Caco-2 (cell line): ENCODE measurements at regions not wholly inside any gene's neighbourhood (a gene's known extent, or its start where the extent isn't known, plus 50 kb on each side); places are given as distances from the start of the nearest gene placed in this dataset.

Experiments
- BruUV-seq: library from RNA; stranded (reverse); fragments of 400-500 nt; replicated peaks from 2 replicates; lab custom pipeline; 2021; lab: Mats Ljungman, UMichigan
- CTCF ChIA-PET: fragments of 300-600 bp; sonication (Branson Sonifier 250); formaldehyde crosslinking; loops from one replicate; lab custom pipeline; 2022; ENCODE audit warnings: antibody characterized with exemption; lab: Charles Lee
- POLR2A ChIA-PET: fragments of 300-600 bp; sonication (Branson Sonifier 250); formaldehyde crosslinking; loops from one replicate; lab custom pipeline; 2022; ENCODE audit warnings: antibody characterized with exemption; lab: Charles Lee
- DNase-seq, 2 experiments: peaks; one replicate each; pipeline versions ENCODE4 v3.0.0 to v3.0.0-alpha.2; 2020 to 2022
- H3K27me3 ChIP-seq: replicated peaks from 2 replicates; pipeline ENCODE4 v1.6.0; 2011; ENCODE audit warnings: low read length; ENCODE audit not compliant: control insufficient read depth, insufficient read depth
- H3K36me3 ChIP-seq: 2 replicates; pipeline ENCODE4 v1.5.1; 2011; ENCODE audit warnings: low read length; ENCODE audit not compliant: control insufficient read depth, insufficient read depth
- H3K4me1 ChIP-seq: fragments of 250-450 bp; sonication (Bioruptor Pico); 2 replicates; pipeline ENCODE4 v1.5.1; 2020; ENCODE audit warnings: mild to moderate bottlenecking
- H3K4me3 ChIP-seq: 2 replicates; pipeline ENCODE4 v1.5.1; 2011; ENCODE audit warnings: low read depth, mild to moderate bottlenecking, control low read depth, low read length
- H3K9me3 ChIP-seq: fragments of 250-450 bp; sonication (Bioruptor Pico); 2 replicates; pipeline ENCODE4 v1.5.1; 2020; ENCODE audit warnings: mild to moderate bottlenecking, moderate library complexity
- H3K27ac Mint-ChIP-seq: one replicate; pipeline ENCODE4 v1.8.0; 2022; ENCODE audit warnings: mixed read lengths; ENCODE audit not compliant: unreplicated experiment
- H3K27me3 Mint-ChIP-seq: one replicate; pipeline ENCODE4 v1.8.0; 2022; ENCODE audit warnings: mixed read lengths; ENCODE audit not compliant: insufficient read depth, unreplicated experiment
- H3K36me3 Mint-ChIP-seq: one replicate; pipeline ENCODE4 v1.8.0; 2022; ENCODE audit warnings: mild to moderate bottlenecking, mixed read lengths; ENCODE audit not compliant: insufficient read depth, unreplicated experiment
- H3K4me1 Mint-ChIP-seq: one replicate; pipeline ENCODE4 v1.8.0; 2022; ENCODE audit warnings: low read depth, mixed read lengths; ENCODE audit not compliant: unreplicated experiment
- H3K4me3 Mint-ChIP-seq: one replicate; pipeline ENCODE4 v1.8.0; 2022; ENCODE audit warnings: mild to moderate bottlenecking, moderate library complexity, mixed read lengths; ENCODE audit not compliant: unreplicated experiment
- H3K9me3 Mint-ChIP-seq: one replicate; pipeline ENCODE4 v1.8.0; 2022; ENCODE audit warnings: mixed read lengths; ENCODE audit not compliant: unreplicated experiment
- CTCF ChIP-seq, 2 experiments: fragments of 200-600 bp in 1 of 2; IDR thresholded peaks; 1 replicate in 1 of 2; 2 replicates in 1 of 2; pipeline versions ENCODE4 v1.5.1 to v1.8.0; 2011 to 2022; ENCODE audit warnings: antibody characterized with exemption in 1 of 2, control low read depth in 1 of 2, inconsistent platforms in 1 of 2, low read depth in 1 of 2, low read length in 1 of 2, mild to moderate bottlenecking in 1 of 2, moderate library complexity in 1 of 2; ENCODE audit not compliant: insufficient read depth in 1 of 2, severe bottlenecking in 1 of 2, unreplicated experiment in 1 of 2
- intact Hi-C: fragments of 100-400 bp; cut with micrococcal nuclease; formaldehyde crosslinking; loops from one replicate; pipeline ENCODE4 v1.10.0; 2022; ENCODE audit not compliant: unreplicated experiment

DNA sequence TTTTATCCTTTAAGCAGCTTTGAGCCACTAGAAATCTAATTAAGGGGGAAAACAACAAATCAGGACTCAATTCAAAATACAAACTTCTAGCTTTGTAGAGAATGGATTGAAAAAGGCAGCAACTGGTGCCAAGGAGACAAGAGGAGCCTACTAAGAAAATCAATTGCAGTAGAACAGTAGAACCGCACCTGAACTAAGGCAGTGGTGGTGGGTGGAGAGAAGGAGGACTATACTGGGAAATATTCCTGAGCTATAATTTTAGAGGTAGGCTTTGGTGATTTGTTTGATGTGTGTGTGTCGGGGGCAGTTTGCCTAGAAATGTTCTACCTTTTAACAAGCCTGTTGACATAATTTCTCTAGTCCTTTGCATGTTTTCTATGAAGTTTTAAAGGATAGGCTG lies 270.9 kb upstream of the SYT10 start:
- Mint-ChIP-seq H3K36me3 (no peaks in the 10 kb centered on the region), H3K9me3 (no peaks in the 10 kb centered on the region), H3K4me3 (no peak overlapping the region), H3K27me3 (no peaks in the 10 kb centered on the region), H3K4me1 (no peaks in the 10 kb centered on the region), H3K27ac (no peak overlapping the region)
- Histone ChIP-seq H3K36me3 (no peaks in the 10 kb centered on the region), H3K4me1 (no peaks in the 10 kb centered on the region), H3K27me3 (no peaks in the 10 kb centered on the region), H3K9me3 (no peaks in the 10 kb centered on the region), H3K4me3 (no peak overlapping the region)
- TF ChIP-seq CTCF (IDR thresholded peaks at IDR 0.05; ENCODE audit: insufficient read depth in 1 of 2, low read depth in 1 of 2, low read length in 1 of 2, severe bottlenecking in 1 of 2, unreplicated experiment in 1 of 2), result no peak
- DNase-seq, result no peak
- intact Hi-C loops, result no loop called here
- ChIA-PET CTCF (interaction anchor here (0.6 kb wide), 1 partner anchor 126 kb away, joined by 3 read pairs; no protein-coding TSS in a partner anchor), POLR2A (no interaction called here)
- BruUV-seq, result no TSS peak

GRCh38 chr12:33718631-33719030 lies 279.0 kb upstream of the SYT10 start:
- no peaks in the 10 kb centered on the region for H3K27me3 ChIP-seq
- intact Hi-C loops, result no loop called here
- H3K9me3 ChIP-seq, result no peaks in the 10 kb centered on the region
- ChIA-PET CTCF (no interaction called here), POLR2A (no interaction called here)
- no peaks in the 10 kb centered on the region for H3K9me3 Mint-ChIP-seq
- TF ChIP-seq CTCF (IDR thresholded peaks at IDR 0.05; ENCODE audit: insufficient read depth in 1 of 2, low read depth in 1 of 2, low read length in 1 of 2, severe bottlenecking in 1 of 2, unreplicated experiment in 1 of 2), result no peak
- H3K4me3 Mint-ChIP-seq, result no peak overlapping the region
- no peak overlapping the region for H3K27ac Mint-ChIP-seq
- no TSS peak for BruUV-seq
- DNase-seq, result no peak
- no peaks in the 10 kb centered on the region for H3K36me3 Mint-ChIP-seq
- peaks cover 3% of the 10 kb centered on the region for H3K27me3 Mint-ChIP-seq
- no peaks in the 10 kb centered on the region for H3K4me1 ChIP-seq
- no peaks in the 10 kb centered on the region for H3K4me1 Mint-ChIP-seq
- no peaks in the 10 kb centered on the region for H3K36me3 ChIP-seq
- H3K4me3 ChIP-seq, result no peak overlapping the region

GRCh38 chr12:33721561-33721960 lies 281.9 kb upstream of the SYT10 start:
- H3K9me3 Mint-ChIP-seq, result no peaks in the 10 kb centered on the region
- H3K27ac Mint-ChIP-seq, result no peak overlapping the region
- H3K36me3 ChIP-seq, result no peaks in the 10 kb centered on the region
- ChIA-PET CTCF (no interaction called here), POLR2A (no interaction called here)
- no peaks in the 10 kb centered on the region for H3K4me1 Mint-ChIP-seq
- H3K4me3 Mint-ChIP-seq, result no peak overlapping the region
- no peak for TF ChIP-seq CTCF (IDR thresholded peaks at IDR 0.05; ENCODE audit: insufficient read depth in 1 of 2, low read depth in 1 of 2, low read length in 1 of 2, severe bottlenecking in 1 of 2, unreplicated experiment in 1 of 2)
- no TSS peak for BruUV-seq
- intact Hi-C loops, result no loop called here
- H3K4me1 ChIP-seq, result no peaks in the 10 kb centered on the region
- no peak overlapping the region for H3K4me3 ChIP-seq
- H3K9me3 ChIP-seq, result peaks cover 3% of the 10 kb centered on the region; the same call in 1 of the 2 replicates
- H3K27me3 Mint-ChIP-seq, result peaks cover 3% of the 10 kb centered on the region
- no peaks in the 10 kb centered on the region for H3K27me3 ChIP-seq
- H3K36me3 Mint-ChIP-seq, result no peaks in the 10 kb centered on the region
- DNase-seq, result no peak
